Fibroblast of pulmonary artery (primary cell): ENCODE measurements at regions not wholly inside any gene's neighbourhood (a gene's known extent, or its start where the extent isn't known, plus 50 kb on each side); places are given as distances from the start of the nearest gene placed in this dataset.
"Not testable (repeated sequence)": the region's sequence is repeated elsewhere in the genome, so short reads cannot be mapped to it uniquely, and the experiment has no call there.

Experiments
- DNase-seq: peaks from one replicate; pipeline ENCODE4 v3.0.0-alpha.2; 2010; ENCODE audit warnings: low read depth
- H3K4me3 ChIP-seq: replicated peaks from 2 replicates; pipeline ENCODE4 v1.5.1; 2011; ENCODE audit warnings: low read depth, mild to moderate bottlenecking, control low read depth, low read length, moderate library complexity
- CTCF ChIP-seq: IDR thresholded peaks from 2 replicates; pipeline ENCODE4 v1.5.1; 2011; ENCODE audit warnings: mild to moderate bottlenecking, control low read depth, low read length, inconsistent platforms; ENCODE audit errors: missing control alignments

DNA sequence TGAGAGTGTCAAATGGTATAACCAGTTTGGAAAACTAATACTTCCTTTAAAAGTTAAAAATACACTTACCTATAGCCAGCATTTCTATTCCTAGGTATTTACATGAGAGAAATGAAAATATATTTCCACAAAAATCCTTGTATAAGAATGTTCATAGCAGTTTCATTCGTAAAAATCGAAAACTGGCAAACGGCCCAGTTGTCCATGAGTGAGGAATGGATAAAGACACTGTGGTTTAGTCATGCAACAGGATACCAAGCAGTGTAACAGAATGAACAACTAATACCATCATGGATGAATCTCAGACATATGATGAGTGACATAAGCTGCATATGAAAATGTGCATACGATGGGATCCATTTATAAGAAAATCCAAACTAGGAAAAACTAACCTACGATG is 136.7 kb downstream of the MACROH2A1 start:
- DNase-seq: no peak
- no peak overlapping the region for H3K4me3 ChIP-seq
- no peak for TF ChIP-seq CTCF

- not testable (repeated sequence) for DNase-seq, H3K4me3 ChIP-seq
Observed at GRCh38 chr5:135260108-135260507, 138.9 kb downstream of the MACROH2A1 start.

DNA sequence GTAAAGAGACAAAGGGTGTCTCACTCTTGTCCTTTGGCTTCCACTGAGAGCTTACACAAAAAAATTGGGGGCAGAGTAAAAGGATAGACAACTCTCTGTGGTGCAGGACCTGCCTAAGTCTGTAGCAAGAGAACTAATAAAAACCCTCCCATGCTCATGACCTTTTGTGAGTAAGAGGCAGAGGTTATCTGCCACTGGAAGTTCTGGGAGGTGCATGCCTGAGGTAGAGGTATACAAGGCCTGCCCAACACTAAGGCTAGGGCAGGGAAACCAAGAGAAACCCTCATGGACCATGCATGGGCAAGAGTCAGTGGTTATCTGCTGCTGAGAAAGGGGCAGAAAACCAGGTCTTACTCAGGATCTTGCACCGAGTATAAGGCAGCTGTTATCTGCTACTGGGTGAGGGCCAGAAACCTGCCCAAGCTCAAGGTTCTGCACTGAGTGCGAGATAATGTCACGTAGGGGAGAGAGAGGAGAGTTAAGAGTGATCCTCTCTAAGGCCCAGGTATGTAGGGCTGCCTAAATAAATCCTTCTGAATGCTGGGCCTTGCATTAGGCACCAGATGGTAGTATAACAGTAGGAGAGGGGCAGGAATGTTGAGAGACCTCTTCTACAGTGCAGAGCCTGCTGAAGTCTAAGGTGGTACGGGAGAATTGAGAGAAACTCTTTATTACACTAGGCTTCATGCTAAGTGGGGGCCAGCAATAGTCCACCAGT is 143.4 kb downstream of the MACROH2A1 start:
- DNase-seq: no peak
- TF ChIP-seq CTCF: no peak
- H3K4me3 ChIP-seq: no peak overlapping the region

- TF ChIP-seq CTCF: no peak
- H3K4me3 ChIP-seq: no peak overlapping the region
- DNase-seq: no peak
Observed at GRCh38 chr5:135254183-135254582, 144.8 kb downstream of the MACROH2A1 start.

GRCh38 chr5:135253601-135254178 is 145.3 kb downstream of the MACROH2A1 start:
- H3K4me3 ChIP-seq: no peak overlapping the region
- DNase-seq: no peak
- no peak for TF ChIP-seq CTCF

GRCh38 chr5:135251093-135251492 is 147.9 kb downstream of the MACROH2A1 start:
- no peak overlapping the region for H3K4me3 ChIP-seq
- TF ChIP-seq CTCF: no peak
- DNase-seq: no peak

DNA sequence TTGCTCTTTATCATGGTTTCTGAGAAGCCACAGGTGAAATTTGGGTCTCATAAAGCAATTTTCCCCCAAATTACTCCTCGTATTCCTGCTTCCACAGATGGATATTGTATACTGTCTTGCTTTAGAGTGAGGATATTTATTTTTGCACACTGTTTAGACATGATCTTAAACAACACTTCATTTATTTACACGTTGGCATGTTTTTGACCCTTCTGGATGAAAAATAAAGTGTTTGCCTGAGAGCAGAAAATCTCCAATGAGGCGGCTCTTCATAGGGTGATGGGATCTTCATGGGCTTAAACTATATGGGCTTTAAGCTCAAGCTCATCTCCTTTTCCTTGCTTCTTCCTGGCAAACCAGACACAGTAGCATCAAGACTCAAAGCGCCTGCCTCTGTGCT is 148.4 kb downstream of the MACROH2A1 start:
- TF ChIP-seq CTCF: no peak
- no peak for DNase-seq
- H3K4me3 ChIP-seq: no peak overlapping the region
